Osteocyte (in vitro differentiated cells): ENCODE measurements at regions not wholly inside any gene's neighbourhood (a gene's known extent, or its start where the extent isn't known, plus 50 kb on each side); places are given as distances from the start of the nearest gene placed in this dataset.

ENCODE experiments used
- DNase-seq: peaks from one replicate; pipeline ENCODE4 v3.0.0; 2021; ENCODE audit warnings: mixed read lengths; ENCODE audit not compliant: unreplicated experiment; ENCODE audit errors: extremely low spot score
- H3K27ac Mint-ChIP-seq: one replicate; pipeline ENCODE4 v1.8.0; 2021; ENCODE audit warnings: mild to moderate bottlenecking, mixed read lengths; ENCODE audit not compliant: unreplicated experiment
- H3K27me3 Mint-ChIP-seq: one replicate; pipeline ENCODE4 v1.8.0; 2021; ENCODE audit warnings: mixed read lengths; ENCODE audit not compliant: unreplicated experiment
- H3K36me3 Mint-ChIP-seq: one replicate; pipeline ENCODE4 v1.8.0; 2021; ENCODE audit warnings: mixed read lengths; ENCODE audit not compliant: unreplicated experiment
- H3K4me1 Mint-ChIP-seq: one replicate; pipeline ENCODE4 v1.8.0; 2021; ENCODE audit warnings: mixed read lengths; ENCODE audit not compliant: unreplicated experiment
- H3K4me3 Mint-ChIP-seq: one replicate; pipeline ENCODE4 v1.8.0; 2021; ENCODE audit warnings: mild to moderate bottlenecking, moderate library complexity, mixed read lengths; ENCODE audit not compliant: unreplicated experiment
- H3K9me3 Mint-ChIP-seq: one replicate; pipeline ENCODE4 v1.8.0; 2021; ENCODE audit warnings: mixed read lengths; ENCODE audit not compliant: unreplicated experiment
- TF ChIP-seq, protein P1 (sequence below): fragments of 200-600 bp; sonication (generic); IDR thresholded peaks from 2 replicates; pipeline ENCODE4 v1.5.0; 2021; ENCODE audit warnings: antibody characterized with exemption, mild to moderate bottlenecking, moderate library complexity

GRCh38 chr14:38828183-38828827 lies 274.7 kb downstream of the SEC23A start:
- Mint-ChIP-seq H3K9me3 (no peaks in the 10 kb centered on the region), H3K27me3 (peaks cover 7% of the 10 kb centered on the region), H3K36me3 (no peaks in the 10 kb centered on the region), H3K27ac (no peak overlapping the region), H3K4me3 (no peak overlapping the region), H3K4me1 (no peaks in the 10 kb centered on the region)
- TF ChIP-seq, protein P1, sequence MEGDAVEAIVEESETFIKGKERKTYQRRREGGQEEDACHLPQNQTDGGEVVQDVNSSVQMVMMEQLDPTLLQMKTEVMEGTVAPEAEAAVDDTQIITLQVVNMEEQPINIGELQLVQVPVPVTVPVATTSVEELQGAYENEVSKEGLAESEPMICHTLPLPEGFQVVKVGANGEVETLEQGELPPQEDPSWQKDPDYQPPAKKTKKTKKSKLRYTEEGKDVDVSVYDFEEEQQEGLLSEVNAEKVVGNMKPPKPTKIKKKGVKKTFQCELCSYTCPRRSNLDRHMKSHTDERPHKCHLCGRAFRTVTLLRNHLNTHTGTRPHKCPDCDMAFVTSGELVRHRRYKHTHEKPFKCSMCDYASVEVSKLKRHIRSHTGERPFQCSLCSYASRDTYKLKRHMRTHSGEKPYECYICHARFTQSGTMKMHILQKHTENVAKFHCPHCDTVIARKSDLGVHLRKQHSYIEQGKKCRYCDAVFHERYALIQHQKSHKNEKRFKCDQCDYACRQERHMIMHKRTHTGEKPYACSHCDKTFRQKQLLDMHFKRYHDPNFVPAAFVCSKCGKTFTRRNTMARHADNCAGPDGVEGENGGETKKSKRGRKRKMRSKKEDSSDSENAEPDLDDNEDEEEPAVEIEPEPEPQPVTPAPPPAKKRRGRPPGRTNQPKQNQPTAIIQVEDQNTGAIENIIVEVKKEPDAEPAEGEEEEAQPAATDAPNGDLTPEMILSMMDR, result no peak
- no peak for DNase-seq

- Mint-ChIP-seq H3K36me3 (no peaks in the 10 kb centered on the region), H3K9me3 (no peaks in the 10 kb centered on the region), H3K4me3 (no peak overlapping the region), H3K27ac (no peak overlapping the region), H3K4me1 (no peaks in the 10 kb centered on the region), H3K27me3 (peaks cover 7% of the 10 kb centered on the region)
- TF ChIP-seq, protein P1, result no peak
- no peak for DNase-seq
Observed at GRCh38 chr14:38824706-38825105, 278.3 kb downstream of the SEC23A start.

DNA sequence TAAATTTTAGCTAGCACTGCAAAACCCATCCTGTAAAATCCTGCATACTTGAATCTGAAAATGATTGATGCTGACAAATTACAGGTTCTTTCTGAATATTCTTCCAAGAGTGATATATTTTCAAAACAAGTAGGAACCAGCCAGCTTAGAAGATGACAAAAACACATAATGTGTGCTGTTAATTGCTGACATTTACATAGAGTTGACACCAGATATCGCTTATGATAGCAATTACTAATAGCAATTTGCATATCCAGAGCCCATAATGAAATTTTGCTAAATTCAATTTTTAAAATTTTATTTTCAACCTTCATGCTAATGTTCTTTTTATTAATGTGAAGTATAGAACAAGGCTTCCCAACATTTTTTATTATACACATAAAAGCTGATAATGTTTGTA lies 284.5 kb downstream of the SEC23A start:
- TF ChIP-seq, protein P1, result no peak
- Mint-ChIP-seq H3K4me1 (no peaks in the 10 kb centered on the region), H3K36me3 (no peaks in the 10 kb centered on the region), H3K4me3 (no peak overlapping the region), H3K27ac (no peak overlapping the region), H3K9me3 (no peaks in the 10 kb centered on the region), H3K27me3 (no peaks in the 10 kb centered on the region)
- no peak for DNase-seq

DNA sequence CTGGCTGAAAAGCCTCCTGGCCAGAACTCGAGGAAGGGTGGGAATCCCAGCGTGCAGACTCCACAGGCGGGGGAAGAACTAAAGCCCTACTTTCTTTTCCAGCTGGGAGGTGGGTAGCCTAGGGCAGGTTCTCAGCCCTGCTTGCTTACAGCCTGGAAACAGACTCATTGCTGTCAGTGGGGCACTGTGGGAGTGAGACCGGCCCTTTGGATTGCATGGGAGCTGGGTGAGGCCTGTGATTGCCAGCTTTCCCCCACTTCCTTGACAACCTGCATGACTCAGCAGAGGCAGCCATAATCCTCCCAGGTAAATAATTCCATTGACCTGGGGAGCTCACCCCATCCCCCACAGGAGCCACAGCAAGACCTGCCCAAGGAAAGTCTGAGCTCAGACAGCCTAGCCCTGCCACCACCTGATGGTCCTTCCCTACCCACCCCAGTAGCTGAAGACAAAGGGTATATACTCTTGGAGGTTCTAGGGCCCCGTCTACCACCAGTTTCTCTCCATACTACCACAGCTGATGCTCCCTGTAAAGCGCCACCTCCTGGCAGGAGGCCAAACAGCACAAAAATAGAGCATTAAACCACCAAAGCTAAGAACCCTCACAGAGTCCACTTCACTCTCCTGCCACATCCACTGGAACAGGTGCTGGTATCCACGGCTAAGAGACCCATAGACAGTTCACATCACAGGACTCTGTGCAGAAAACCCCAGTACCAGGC lies 294.1 kb downstream of the SEC23A start:
- TF ChIP-seq, protein P1, result no peak

DNA sequence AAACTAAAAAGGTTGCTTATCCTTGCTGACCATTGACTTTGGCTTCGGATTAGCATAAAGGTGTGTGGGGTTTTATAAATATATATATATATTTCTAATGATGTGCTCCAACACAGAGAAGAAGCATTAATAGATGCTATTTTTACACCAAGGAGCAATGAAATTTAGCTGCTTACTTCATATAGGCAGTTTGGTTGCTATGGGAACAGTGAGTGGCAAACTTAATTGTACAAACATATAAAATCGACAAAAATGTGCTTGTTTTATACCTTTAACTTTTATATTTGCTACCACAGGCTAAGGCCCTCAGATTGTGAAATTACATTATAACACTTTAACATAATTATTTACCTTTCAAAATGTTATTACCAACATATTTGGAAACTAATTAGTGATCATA lies 303.4 kb downstream of the SEC23A start:
- Mint-ChIP-seq H3K36me3 (no peaks in the 10 kb centered on the region), H3K27me3 (no peaks in the 10 kb centered on the region), H3K27ac (no peak overlapping the region), H3K9me3 (peaks cover 4% of the 10 kb centered on the region), H3K4me3 (no peak overlapping the region), H3K4me1 (no peaks in the 10 kb centered on the region)
- TF ChIP-seq, protein P1, result no peak
- no peak for DNase-seq

More for the DNA sequence above, 294.1 kb downstream of the SEC23A start:
- H3K36me3 Mint-ChIP-seq, result no peaks in the 10 kb centered on the region
- H3K27me3 Mint-ChIP-seq, result peaks cover 2% of the 10 kb centered on the region
- no peak for DNase-seq
- no peaks in the 10 kb centered on the region for H3K4me1 Mint-ChIP-seq
- no peak overlapping the region for H3K4me3 Mint-ChIP-seq
- no peak overlapping the region for H3K27ac Mint-ChIP-seq
- H3K9me3 Mint-ChIP-seq, result no peaks in the 10 kb centered on the region
